VCaP (cell line): ENCODE measurements at regions not wholly inside any gene's neighbourhood (a gene's known extent, or its start where the extent isn't known, plus 50 kb on each side); places are given as distances from the start of the nearest gene placed in this dataset.

Experiments used
- H3K27ac ChIP-seq: fragments of 450-650 bp; 2 replicates; pipeline ENCODE4 v1.5.1; 2017
- TF ChIP-seq, protein P1 (sequence below): fragments of 450-650 bp; conservative IDR thresholded peaks from 2 replicates; pipeline ENCODE4 v1.5.1; 2017; ENCODE audit warnings: mild to moderate bottlenecking, moderate library complexity

DNA sequence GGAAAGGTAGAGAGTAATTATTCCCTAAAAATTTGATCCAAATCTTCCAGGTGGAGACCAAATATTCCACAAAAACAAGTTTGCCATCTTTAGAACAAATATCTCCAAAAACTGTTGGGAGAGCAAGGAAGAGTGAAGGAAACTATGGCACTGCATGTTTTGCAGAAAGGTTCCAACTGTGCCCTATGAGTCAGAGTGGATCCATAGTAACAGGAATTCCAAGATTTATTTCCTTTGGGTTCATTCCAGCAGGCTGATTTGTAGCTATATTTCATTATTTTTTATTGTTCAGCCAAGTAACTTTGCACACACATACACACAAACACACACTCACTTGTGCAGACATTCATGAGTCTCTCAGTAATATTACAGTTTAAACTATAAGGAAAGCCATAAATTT, 459.7 kb upstream of the EPHA6 start:
- no peak overlapping the region for H3K27ac ChIP-seq
- TF ChIP-seq, protein P1, sequence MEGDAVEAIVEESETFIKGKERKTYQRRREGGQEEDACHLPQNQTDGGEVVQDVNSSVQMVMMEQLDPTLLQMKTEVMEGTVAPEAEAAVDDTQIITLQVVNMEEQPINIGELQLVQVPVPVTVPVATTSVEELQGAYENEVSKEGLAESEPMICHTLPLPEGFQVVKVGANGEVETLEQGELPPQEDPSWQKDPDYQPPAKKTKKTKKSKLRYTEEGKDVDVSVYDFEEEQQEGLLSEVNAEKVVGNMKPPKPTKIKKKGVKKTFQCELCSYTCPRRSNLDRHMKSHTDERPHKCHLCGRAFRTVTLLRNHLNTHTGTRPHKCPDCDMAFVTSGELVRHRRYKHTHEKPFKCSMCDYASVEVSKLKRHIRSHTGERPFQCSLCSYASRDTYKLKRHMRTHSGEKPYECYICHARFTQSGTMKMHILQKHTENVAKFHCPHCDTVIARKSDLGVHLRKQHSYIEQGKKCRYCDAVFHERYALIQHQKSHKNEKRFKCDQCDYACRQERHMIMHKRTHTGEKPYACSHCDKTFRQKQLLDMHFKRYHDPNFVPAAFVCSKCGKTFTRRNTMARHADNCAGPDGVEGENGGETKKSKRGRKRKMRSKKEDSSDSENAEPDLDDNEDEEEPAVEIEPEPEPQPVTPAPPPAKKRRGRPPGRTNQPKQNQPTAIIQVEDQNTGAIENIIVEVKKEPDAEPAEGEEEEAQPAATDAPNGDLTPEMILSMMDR, result no peak

DNA sequence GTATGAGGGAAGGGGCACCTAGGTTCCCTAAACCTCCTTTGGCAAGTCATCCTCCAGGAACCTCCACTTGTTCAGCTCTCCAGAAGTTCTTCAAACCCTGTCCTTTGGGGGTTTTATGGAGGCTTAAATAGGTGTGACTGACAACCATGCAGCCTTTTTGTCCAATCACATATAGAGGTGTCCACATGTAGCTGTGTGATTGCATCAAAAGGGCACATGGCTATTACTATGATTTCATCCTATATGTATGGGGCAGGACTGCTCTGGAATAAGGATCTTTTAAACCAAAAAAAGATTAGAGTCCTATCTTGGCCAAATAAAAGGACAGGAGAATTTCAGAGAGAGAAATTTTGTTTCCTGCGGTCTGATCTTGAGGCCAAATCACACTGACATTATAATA, 453.2 kb upstream of the EPHA6 start:
- TF ChIP-seq, protein P1, result no peak
- H3K27ac ChIP-seq, result no peak overlapping the region

DNA sequence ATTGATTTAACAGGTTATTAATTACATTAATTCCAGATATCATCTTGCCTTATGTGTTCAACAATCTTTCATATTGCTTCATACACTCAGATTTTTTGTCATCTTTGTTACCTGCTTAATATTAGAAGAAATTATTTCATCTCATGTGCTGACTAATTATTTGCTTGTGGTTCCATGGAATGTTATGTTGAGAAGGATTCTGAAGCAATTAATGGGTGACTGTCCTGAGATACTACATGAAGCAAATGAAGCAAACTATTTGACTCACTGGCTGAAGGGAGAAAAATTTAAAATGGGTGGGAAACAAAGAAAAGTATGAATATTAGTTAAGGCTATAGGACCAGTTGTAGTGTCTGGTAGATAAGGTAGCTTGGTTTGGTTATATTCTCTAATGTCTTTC, 443.8 kb upstream of the EPHA6 start:
- TF ChIP-seq, protein P1, result no peak
- no peak overlapping the region for H3K27ac ChIP-seq

DNA sequence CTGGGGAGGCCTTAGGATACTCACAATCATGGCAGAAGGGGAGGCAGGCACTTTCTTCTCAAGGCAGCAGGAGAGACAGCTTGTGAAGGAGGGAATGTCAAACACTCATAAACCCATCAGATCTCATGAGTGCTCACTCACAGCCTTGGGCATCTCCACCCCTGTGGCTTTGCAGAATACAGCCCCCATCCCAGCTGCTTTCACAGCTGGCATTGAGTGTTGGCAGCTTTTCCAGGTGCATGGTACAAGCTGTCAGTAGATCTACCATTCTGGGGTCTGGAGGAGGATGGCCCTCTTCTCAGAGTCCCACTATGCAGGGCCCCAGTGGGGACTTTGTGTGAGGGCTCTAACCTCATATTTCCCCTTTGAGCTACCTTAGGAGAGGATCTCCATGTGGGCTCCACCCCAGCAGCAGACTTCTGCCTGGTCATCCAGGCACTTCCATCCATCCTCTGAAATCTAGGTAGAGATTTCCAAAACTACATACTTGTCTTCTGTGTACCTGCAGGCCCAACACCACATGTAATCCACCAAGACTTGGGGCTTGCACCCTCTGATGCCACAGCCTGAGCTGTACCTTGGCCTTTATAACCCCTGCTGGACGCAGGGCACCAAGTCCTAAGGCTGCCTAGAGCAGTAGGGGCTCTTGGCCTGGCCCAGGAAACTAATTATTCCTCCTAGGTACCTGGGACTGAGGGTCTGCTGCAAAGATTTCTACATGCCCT, 404.2 kb upstream of the EPHA6 start:
- TF ChIP-seq, protein P1, result no peak
- H3K27ac ChIP-seq, result no peak overlapping the region

DNA sequence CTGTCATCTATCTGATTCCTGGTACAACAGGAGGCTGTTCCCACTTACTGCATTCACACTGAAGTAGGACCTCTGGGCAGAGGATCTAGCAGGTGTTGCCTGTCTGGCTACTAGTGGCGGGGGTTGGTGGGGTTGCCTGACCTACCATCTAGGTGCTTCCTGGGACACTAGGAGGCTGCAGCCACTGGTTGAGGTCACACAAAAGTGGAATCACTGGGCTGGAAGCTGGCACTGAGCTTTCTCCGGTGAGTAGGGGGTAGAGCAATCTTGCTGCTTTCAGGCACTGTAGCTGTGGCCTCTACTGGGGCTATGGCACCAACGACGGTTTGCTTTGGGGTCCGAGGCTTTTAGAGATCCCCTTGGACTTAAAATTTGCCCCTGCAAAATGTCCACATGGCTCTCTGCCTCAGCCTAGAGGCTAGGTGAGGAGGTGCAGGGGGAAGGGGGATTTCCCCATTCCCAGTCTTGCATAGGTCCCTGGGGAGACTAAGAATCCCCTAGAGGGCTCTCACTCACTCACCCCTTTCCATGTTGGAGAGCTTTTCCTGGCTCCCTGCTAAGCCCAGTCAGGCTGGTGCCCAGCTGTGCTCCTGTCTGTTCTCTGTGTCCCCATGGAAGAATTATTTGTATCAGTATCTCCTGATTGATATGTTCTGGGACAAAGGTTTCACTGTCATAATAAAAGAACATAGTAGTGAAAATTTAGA, 397.7 kb upstream of the EPHA6 start:
- TF ChIP-seq, protein P1, result no peak
- no peak overlapping the region for H3K27ac ChIP-seq

DNA sequence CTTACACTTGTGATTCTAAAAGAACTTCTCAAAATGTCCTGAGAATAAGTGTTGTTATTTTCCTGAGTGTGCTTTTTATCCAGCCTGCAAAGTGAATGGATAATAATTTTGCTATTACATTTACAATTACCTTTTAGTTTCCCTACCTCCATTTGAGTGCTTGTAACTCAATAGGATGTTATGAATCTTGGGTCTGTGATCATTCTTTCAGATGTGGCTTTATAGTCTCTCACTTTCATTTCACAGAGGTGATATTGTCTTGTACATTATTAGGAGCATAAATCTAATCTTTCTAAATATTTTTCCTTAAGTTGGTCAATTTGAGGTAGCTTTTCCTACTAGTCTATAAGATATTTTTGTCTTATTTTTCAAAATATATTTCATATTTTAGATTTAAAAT, 386.3 kb upstream of the EPHA6 start:
- no peak overlapping the region for H3K27ac ChIP-seq
- TF ChIP-seq, protein P1, result no peak

DNA sequence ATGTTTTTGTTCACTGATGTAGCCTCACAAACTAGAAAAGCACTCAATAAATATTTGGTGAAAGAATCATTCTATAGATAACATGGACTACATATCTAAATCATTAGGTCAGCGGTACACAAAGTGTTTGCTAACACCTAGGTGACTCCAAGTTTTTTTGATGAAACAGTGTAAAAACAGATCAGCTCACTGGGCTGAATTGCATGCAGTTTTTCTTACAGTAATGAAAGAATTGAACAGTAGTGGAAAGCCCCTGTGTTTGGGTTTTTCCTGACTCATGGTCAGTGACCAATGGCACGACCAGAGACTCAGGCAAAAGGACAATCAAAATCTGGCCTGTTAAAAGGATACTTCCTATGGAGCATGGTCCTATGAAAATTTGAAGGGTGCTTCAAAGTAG, 384.3 kb upstream of the EPHA6 start:
- H3K27ac ChIP-seq, result no peak overlapping the region
- TF ChIP-seq, protein P1, result no peak
